Kasumi-1 (cell line): ENCODE measurements at regions not wholly inside any gene's neighbourhood (a gene's known extent, or its start where the extent isn't known, plus 50 kb on each side); places are given as distances from the start of the nearest gene placed in this dataset.
"Not testable (repeated sequence)": the region's sequence is repeated elsewhere in the genome, so short reads cannot be mapped to it uniquely, and the experiment has no call there.

Source experiments
- DNase-seq, 2 experiments: peaks; one replicate each; lab custom pipeline; 2025; lab: John Stamatoyannopoulos, UW

DNA sequence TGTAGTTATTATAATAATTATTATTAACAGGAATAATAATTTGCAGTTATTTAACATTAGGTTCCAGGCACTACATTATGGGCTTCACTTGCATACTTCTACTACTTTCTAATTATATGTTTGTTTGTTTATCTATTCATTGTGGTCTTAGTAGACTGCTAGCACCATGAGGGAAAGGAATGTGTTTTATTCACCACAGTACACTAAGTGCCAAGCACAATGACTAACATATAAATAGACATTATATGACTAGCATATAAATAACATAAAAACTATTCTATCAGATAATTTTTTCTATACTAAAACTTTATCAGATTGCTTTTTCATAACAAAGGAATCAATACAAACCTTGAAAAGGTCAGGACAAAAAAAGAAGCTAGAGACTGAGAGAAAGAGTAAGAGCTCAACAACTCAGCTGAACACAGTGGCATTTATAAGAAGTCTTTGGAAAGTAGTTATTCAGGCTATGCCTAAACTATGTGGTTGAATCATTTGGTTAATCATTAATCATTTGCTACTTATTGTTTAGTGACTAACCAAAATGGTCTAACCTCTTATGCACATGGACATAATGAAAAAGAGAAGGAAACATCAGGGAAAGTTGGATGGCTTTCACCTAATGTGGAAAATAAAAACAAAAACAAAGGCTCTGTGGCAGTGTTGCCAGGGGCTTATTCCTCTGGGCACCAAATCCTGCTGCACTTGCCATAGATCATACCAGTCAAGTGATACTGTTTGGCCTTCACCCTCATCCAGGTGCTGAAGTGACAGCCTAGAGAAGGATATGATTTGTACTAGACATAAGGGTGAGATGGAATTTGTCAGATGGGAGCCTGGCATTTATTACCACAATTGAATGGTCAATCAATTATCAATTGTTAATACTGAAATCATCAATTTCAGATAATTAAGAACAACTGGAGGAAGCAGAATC lies 174.9 kb downstream of the ETAA1 start:
- no peak for DNase-seq

DNA sequence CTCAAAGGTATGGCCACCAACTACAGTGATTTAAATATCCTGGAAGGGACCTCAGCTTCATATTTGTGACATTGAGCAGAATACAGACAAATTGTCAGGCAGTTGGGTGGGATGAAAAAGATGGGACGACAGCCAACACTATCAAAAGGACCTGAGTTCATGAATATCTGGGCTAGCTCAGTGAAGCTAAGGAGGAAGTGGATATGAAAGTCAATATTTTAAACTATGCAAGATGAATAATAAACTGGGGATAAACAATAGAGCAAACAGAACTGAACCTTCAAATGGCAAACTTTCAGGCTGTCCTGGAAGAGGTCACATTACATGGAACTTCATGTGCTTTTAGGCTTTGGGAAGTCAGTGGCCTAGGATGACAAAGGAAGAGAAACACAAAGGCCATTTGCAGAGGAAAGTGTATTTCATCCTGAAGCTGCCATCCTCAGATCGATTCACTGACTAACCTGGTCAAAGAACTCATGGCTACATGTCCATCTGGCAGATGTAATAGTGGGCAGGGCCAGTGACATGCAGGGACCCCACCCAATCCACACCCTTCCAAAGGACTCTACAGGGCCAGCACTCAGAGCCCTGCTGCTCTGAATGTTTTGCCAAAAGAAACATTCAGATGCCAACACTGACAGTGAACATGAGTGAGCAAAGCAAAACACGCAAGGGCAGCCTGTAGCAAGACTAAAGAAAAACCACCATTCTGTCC lies 175.7 kb downstream of the ETAA1 start:
- no peak for DNase-seq

- no peak for DNase-seq
Measured at GRCh38 chr2:67574230-67574629, 177.1 kb downstream of the ETAA1 start.

- no peak for DNase-seq
Measured at GRCh38 chr2:67576226-67576625, 179.1 kb downstream of the ETAA1 start.

- no peak for DNase-seq
Measured at GRCh38 chr2:67576991-67577390, 179.9 kb downstream of the ETAA1 start.

- DNase-seq = no peak
Measured at GRCh38 chr2:67579216-67579615, 182.1 kb downstream of the ETAA1 start.

GRCh38 chr2:67579806-67580205 lies 182.7 kb downstream of the ETAA1 start:
- DNase-seq = no peak

DNA sequence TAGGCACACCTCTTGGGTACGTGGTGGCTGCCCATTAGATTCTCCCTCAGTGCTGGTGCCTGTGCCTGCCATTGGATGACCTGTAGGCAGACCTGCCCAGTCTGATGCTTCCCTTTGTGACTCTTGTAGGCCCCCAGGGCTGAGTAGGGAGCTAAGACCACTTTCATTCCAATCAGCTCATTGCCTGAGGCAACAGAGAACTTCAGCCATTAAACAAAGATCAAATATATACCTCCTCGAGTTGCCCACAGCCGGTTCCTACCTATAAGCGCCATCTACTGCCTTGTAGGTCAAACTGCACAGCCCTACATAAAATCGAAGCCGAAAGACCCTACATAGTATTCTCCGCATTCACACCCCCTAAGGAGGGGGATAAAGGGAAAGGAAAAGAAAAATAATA lies 184.6 kb downstream of the ETAA1 start:
- no peak for DNase-seq

DNA sequence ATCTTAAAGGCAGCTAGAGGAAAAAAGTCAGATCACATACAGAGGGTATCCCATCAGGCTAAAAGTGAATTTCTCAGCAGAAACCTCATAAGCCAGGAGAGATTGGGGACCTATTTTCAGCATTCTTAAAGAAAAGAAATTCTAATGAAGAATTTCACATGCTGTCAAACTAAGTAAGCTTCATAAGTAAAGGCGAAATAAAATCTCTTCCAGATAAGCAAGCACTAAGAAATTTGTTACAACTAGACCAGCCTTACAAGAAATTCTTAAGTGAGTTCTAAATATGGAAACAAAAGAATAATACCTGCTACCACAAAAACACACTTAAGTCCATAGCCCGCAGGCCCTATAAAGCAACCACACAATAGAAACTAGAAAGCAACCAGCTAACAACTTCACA lies 186.1 kb downstream of the ETAA1 start:
- no peak for DNase-seq

- DNase-seq = peak in 1 of 2 experiments; percentile 2
Measured at GRCh38 chr2:67585400-67585799, 188.3 kb downstream of the ETAA1 start.

DNA sequence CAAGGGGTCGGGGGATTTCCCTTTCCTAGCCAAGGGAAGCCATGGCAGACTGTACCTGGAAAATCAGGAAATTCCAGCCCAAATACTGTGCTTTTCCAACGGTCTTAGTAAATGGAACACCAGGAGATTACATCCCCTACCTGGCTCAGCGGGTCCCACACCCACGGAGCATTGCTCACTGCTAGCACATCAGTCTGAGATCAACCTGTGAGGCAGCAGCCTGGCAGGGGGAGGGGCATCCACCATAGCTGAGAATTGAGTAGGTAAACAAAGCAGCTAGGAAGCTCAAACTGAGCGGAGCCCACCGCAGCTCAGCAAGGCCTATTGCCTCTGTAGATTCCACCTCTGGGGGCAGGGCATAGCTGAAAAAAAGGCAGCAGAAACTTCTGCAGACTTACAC lies 192.0 kb downstream of the ETAA1 start:
- not testable (repeated sequence) for DNase-seq

GRCh38 chr2:67594522-67594921 lies 197.4 kb downstream of the ETAA1 start:
- not testable (repeated sequence) for DNase-seq

GRCh38 chr2:67596871-67597270 lies 199.7 kb downstream of the ETAA1 start:
- no peak for DNase-seq

- DNase-seq = no peak
Measured at GRCh38 chr2:67599561-67599960, 202.4 kb downstream of the ETAA1 start.

GRCh38 chr2:67600222-67600871 lies 203.2 kb downstream of the ETAA1 start:
- no peak for DNase-seq

GRCh38 chr2:67600946-67601345 lies 203.8 kb downstream of the ETAA1 start:
- no peak for DNase-seq

DNA sequence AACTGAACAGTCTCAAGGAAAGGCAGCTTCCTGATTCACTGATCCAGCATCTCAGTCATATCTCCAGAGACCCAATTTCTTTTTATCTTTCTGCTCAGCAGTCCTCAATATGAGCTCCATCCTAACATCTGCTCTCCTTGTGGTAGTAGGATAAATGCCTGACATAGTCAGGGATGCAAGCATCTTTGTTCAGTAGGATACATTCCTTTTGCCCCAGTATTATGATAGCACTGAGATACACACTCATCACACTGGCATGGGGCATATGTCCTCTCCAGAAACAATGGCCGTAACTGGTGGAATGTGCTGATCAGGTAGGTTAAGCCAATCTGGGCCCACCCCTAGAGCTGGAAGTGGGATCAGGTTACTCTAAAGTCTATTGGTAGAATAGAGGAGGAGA lies 207.2 kb downstream of the ETAA1 start:
- DNase-seq = no peak

DNA sequence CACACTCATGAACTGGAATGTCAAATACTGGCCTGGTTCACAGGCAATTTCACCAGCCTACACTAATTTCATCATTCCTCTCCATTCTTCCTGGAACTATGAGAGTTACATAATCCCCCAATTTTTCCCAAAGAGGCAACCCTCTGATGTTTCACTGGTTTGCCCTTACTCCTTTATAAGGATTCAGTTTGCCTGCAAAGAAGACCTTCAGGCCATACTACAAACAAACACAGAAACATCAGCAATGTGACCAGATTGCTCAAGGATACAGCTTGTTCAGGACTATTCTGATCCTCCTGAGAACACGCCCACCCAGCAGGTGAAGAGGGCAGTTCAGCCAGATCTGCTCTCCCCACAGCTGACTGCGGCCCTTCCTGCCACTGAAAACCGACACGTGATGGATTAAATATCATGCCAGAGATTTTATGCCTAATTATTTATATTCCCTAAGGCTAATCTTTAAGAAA lies 215.5 kb downstream of the ETAA1 start:
- DNase-seq = no peak

- DNase-seq = no peak
Measured at GRCh38 chr2:67613227-67613626, 216.1 kb downstream of the ETAA1 start.

- no peak for DNase-seq
Measured at GRCh38 chr2:67614454-67614853, 217.3 kb downstream of the ETAA1 start.

- peak; percentile 9 to 23 for DNase-seq
Measured at GRCh38 chr2:67616749-67617148, 219.6 kb downstream of the ETAA1 start.

DNA sequence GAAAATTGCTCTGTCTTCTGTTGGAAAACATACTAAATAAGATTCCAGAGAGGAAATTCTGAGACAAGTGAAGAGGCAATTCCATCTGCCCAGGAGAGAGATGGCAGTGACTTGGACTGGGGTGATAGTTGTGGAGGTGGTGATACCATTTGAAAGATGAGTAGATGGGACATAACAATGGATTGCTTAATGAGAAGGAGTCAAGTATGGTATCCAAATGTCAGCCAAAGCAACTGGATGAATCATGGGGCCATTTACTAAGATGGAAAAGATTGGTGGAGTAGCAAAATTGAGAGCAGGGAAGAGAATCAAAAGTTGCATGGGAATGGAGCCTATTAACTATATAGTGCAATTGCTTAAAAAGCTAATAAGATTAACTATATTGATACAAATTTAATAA lies 222.1 kb downstream of the ETAA1 start:
- no peak for DNase-seq

- DNase-seq = not testable (repeated sequence)
Measured at GRCh38 chr2:67623741-67624140, 226.6 kb downstream of the ETAA1 start.
